H9 (cell line): ENCODE measurements at regions not wholly inside any gene's neighbourhood (a gene's known extent, or its start where the extent isn't known, plus 50 kb on each side); places are given as distances from the start of the nearest gene placed in this dataset.

ENCODE experiments used
- DNase-seq: peaks from one replicate; pipeline ENCODE4 v3.0.0-alpha.2; 2017
- H2AFZ ChIP-seq: one replicate; pipeline ENCODE4 v1.6.1; 2013; ENCODE audit warnings: mild to moderate bottlenecking, low read length, control low read depth, moderate library complexity
- H2AK5ac ChIP-seq: 2 replicates; pipeline ENCODE4 v1.6.1; 2013; ENCODE audit warnings: low read length, control low read depth, mixed read lengths; ENCODE audit not compliant: insufficient read length
- H2BK120ac ChIP-seq: one replicate; pipeline ENCODE4 v1.6.1; 2013; ENCODE audit warnings: low read depth, mild to moderate bottlenecking, low read length, control low read depth, inconsistent platforms; ENCODE audit not compliant: poor library complexity, severe bottlenecking
- H2BK12ac ChIP-seq: 2 replicates; pipeline ENCODE4 v1.6.1; 2013; ENCODE audit warnings: low read length, control low read depth, mixed read lengths, low read depth; ENCODE audit not compliant: insufficient read length
- H2BK15ac ChIP-seq: 2 replicates; pipeline ENCODE4 v1.6.1; 2013; ENCODE audit warnings: low read depth, low read length, control low read depth
- H2BK20ac ChIP-seq: one replicate; pipeline ENCODE4 v1.6.1; 2013; ENCODE audit warnings: low read depth, mild to moderate bottlenecking, low read length, control low read depth, inconsistent platforms; ENCODE audit not compliant: poor library complexity, severe bottlenecking
- H2BK5ac ChIP-seq: 2 replicates; pipeline ENCODE4 v1.6.1; 2013; ENCODE audit warnings: low read length, control low read depth, mixed read lengths; ENCODE audit not compliant: insufficient read length
- H3K14ac ChIP-seq: 2 replicates; pipeline ENCODE4 v1.6.1; 2013; ENCODE audit warnings: low read length, control low read depth; ENCODE audit not compliant: insufficient read depth
- H3K18ac ChIP-seq: 2 replicates; pipeline ENCODE4 v1.6.1; 2013; ENCODE audit warnings: low read depth, mild to moderate bottlenecking, mixed read lengths, low read length, control low read depth; ENCODE audit not compliant: insufficient read length
- H3K23ac ChIP-seq: 2 replicates; pipeline ENCODE4 v1.6.1; 2013; ENCODE audit warnings: low read length, control low read depth, mixed read lengths, low read depth; ENCODE audit not compliant: insufficient read length
- H3K23me2 ChIP-seq: 2 replicates; pipeline ENCODE4 v1.6.1; 2013; ENCODE audit warnings: low read depth, mild to moderate bottlenecking, mixed read lengths, low read length, control low read depth; ENCODE audit not compliant: insufficient read length, poor library complexity, severe bottlenecking
- H3K27ac ChIP-seq: 2 replicates; pipeline ENCODE4 v1.5.1; 2013; ENCODE audit warnings: low read length, control low read depth, mixed read lengths, low read depth; ENCODE audit not compliant: insufficient read length
- H3K27me3 ChIP-seq: 2 replicates; pipeline ENCODE4 v1.6.1; 2013; ENCODE audit warnings: low read length, control low read depth, inconsistent platforms; ENCODE audit not compliant: insufficient read depth
- H3K4ac ChIP-seq: 2 replicates; pipeline ENCODE4 v1.6.1; 2013; ENCODE audit warnings: low read depth, mild to moderate bottlenecking, control low read depth, inconsistent platforms, low read length, moderate library complexity
- H3K4me1 ChIP-seq: 2 replicates; pipeline ENCODE4 v1.6.1; 2013; ENCODE audit warnings: low read length, control low read depth, inconsistent platforms; ENCODE audit not compliant: insufficient read depth
- H3K4me2 ChIP-seq: 2 replicates; pipeline ENCODE4 v1.6.1; 2013; ENCODE audit warnings: low read length, control low read depth, mixed read lengths; ENCODE audit not compliant: insufficient read length, insufficient read depth
- H3K56ac ChIP-seq: 2 replicates; pipeline ENCODE4 v1.6.1; 2013; ENCODE audit warnings: low read depth, mild to moderate bottlenecking, mixed read lengths, low read length, control low read depth; ENCODE audit not compliant: insufficient read length
- H3K79me1 ChIP-seq: 2 replicates; pipeline ENCODE4 v1.6.1; 2013; ENCODE audit warnings: low read depth, mild to moderate bottlenecking, moderate library complexity, low read length, control low read depth, inconsistent platforms; ENCODE audit not compliant: insufficient read depth, poor library complexity, severe bottlenecking
- H3K79me2 ChIP-seq: 2 replicates; pipeline ENCODE4 v1.6.1; 2013; ENCODE audit warnings: low read length, control low read depth, inconsistent platforms; ENCODE audit not compliant: insufficient read depth
- H3K9ac ChIP-seq: 2 replicates; pipeline ENCODE4 v1.6.1; 2013; ENCODE audit warnings: low read length, control low read depth, mixed read lengths; ENCODE audit not compliant: insufficient read length; ENCODE audit errors: extremely low read depth
- H3K9me3 ChIP-seq: one replicate; pipeline ENCODE4 v1.6.1; 2013; ENCODE audit warnings: low read depth, low read length, inconsistent platforms; ENCODE audit not compliant: control insufficient read depth
- H3T11ph ChIP-seq: one replicate; pipeline ENCODE4 v1.6.1; 2013; ENCODE audit warnings: mild to moderate bottlenecking, low read length, control low read depth, inconsistent platforms
- H4K20me1 ChIP-seq: one replicate; pipeline ENCODE4 v1.6.1; 2013; ENCODE audit not compliant: control insufficient read depth, insufficient read length, insufficient read depth
- H4K5ac ChIP-seq: 2 replicates; pipeline ENCODE4 v1.6.1; 2013; ENCODE audit warnings: low read depth, mild to moderate bottlenecking, mixed read lengths, low read length, control low read depth; ENCODE audit not compliant: insufficient read length
- H4K8ac ChIP-seq: replicated peaks from 2 replicates; pipeline ENCODE4 v1.6.1; 2013; ENCODE audit warnings: low read length, control low read depth, mixed read lengths, low read depth; ENCODE audit not compliant: insufficient read length
- H4K91ac ChIP-seq: 2 replicates; pipeline ENCODE4 v1.6.1; 2013; ENCODE audit warnings: low read depth, mild to moderate bottlenecking, moderate library complexity, mixed read lengths, low read length, control low read depth; ENCODE audit not compliant: insufficient read length
- H3K27ac Mint-ChIP-seq, 3 experiments: 2 replicates in 2 of 3; 3 replicates in 1 of 3; pipeline ENCODE4 v1.8.0; 2020 to 2021; ENCODE audit warnings: mixed read lengths in 3 of 3, mild to moderate bottlenecking in 1 of 3, moderate library complexity in 1 of 3
- H3K27me3 Mint-ChIP-seq: 2 replicates; pipeline ENCODE4 v1.8.0; 2021; ENCODE audit warnings: low read depth, mild to moderate bottlenecking, moderate library complexity, mixed read lengths
- H3K36me3 Mint-ChIP-seq, 3 experiments: 2 replicates in 2 of 3; 3 replicates in 1 of 3; pipeline ENCODE4 v1.8.0; 2020 to 2021; ENCODE audit warnings: low read depth in 3 of 3, mixed read lengths in 3 of 3; ENCODE audit not compliant: insufficient read depth in 1 of 3
- H3K4me1 Mint-ChIP-seq, 2 experiments: 2 replicates each; pipeline ENCODE4 v1.8.0; 2020; ENCODE audit warnings: mixed read lengths in 2 of 2
- H3K4me3 Mint-ChIP-seq, 2 experiments: 2 replicates in 1 of 2; 3 replicates in 1 of 2; pipeline ENCODE4 v1.8.0; 2020 to 2021; ENCODE audit warnings: mild to moderate bottlenecking in 2 of 2, mixed read lengths in 2 of 2, moderate library complexity in 1 of 2
- H3K9me3 Mint-ChIP-seq, 2 experiments: 2 replicates in 1 of 2; 3 replicates in 1 of 2; pipeline ENCODE4 v1.8.0; 2020; ENCODE audit warnings: mild to moderate bottlenecking in 2 of 2, mixed read lengths in 2 of 2, moderate library complexity in 1 of 2
- CTCF ChIP-seq: fragments of 200-600 bp; sonication (generic); conservative IDR thresholded peaks from 3 replicates; pipeline ENCODE4 v1.8.0; 2021; ENCODE audit warnings: antibody characterized with exemption, mild to moderate bottlenecking
- WGBS: extraction: QIAGEN DNeasy Blood & Tissue Kit; methylation state at CpG from one replicate; pipeline ENCODE4 v1.1.7; 2013; ENCODE audit warnings: missing lambda C conversion rate, low lambda C conversion rate, mixed read lengths; ENCODE audit not compliant: insufficient read length; ENCODE audit errors: extremely low coverage; 5-methylcytosine and 5-hydroxymethylcytosine counted together

- Mint-ChIP-seq H3K27ac (no peak overlapping the region), H3K4me1 (no peaks in the 10 kb centered on the region), H3K9me3 (peaks cover 47 to 51% of the 10 kb centered on the region in 2 experiments), H3K36me3 (peaks cover 10 to 26% (median 16%) of the 10 kb centered on the region in 3 experiments; a peak in 6 of 7 replicates), H3K4me3 (no peak overlapping the region), H3K27me3 (peaks cover 99% of the 10 kb centered on the region)
- Histone ChIP-seq H3K56ac (no peak overlapping the region), H4K5ac (no peak overlapping the region), H4K91ac (no peak overlapping the region), H2AK5ac (no peak overlapping the region), H2BK5ac (no peak overlapping the region), H4K20me1 (no peaks in the 10 kb centered on the region), H2BK20ac (no peak overlapping the region), H3K9me3 (peaks cover 6% of the 10 kb centered on the region), H2BK12ac (no peak overlapping the region), H3K23me2 (no peaks in the 10 kb centered on the region), H3K4me2 (no peak overlapping the region), H3K27me3 (peaks cover 7% of the 10 kb centered on the region; the same call in 1 of the 2 replicates), H3T11ph (no peak overlapping the region), H3K4ac (no peak overlapping the region), H2BK15ac (no peak overlapping the region), H3K27ac (no peak overlapping the region), H3K9ac (no peak overlapping the region), H3K79me1 (no peaks in the 10 kb centered on the region), H3K14ac (no peak overlapping the region), H2BK120ac (no peak overlapping the region), H2AFZ (no peak overlapping the region), H3K4me1 (no peaks in the 10 kb centered on the region), H3K23ac (no peak overlapping the region), H3K18ac (no peak overlapping the region), H3K79me2 (no peaks in the 10 kb centered on the region), H4K8ac (no peak overlapping the region)
- no peak for DNase-seq
- no peak for TF ChIP-seq CTCF
- no CpG with 5 or more reads among the region's 3 CpGs for WGBS
Measured at GRCh38 chr13:111993691-111994090, 73.3 kb upstream of the SOX1 start.
